ENCODE measurements at regions not wholly inside any gene's neighbourhood (a gene's known extent, or its start where the extent isn't known, plus 50 kb on each side); places are given as distances from the start of the nearest gene placed in this dataset.

DNA sequence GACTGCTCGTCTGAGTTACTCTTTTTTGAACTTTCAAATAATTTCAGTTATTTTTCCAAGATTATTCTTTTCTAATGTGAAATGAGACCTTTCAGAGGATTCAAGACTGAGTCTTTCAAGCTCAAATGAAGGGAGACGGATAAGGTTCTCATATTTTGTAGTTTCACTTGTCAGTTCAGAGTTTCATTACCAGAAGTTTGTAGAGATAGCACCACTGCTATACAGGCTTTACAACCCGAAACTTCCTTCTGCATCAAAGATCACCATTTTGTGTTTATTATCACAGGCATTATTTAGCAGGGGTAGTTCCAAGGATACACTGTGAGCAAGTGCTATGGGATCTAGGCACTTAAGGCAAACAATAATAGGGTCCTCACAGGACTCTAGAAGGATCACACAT, 74.7 kb upstream of the EPHA7 start:
- no peak for DNase-seq

DNA sequence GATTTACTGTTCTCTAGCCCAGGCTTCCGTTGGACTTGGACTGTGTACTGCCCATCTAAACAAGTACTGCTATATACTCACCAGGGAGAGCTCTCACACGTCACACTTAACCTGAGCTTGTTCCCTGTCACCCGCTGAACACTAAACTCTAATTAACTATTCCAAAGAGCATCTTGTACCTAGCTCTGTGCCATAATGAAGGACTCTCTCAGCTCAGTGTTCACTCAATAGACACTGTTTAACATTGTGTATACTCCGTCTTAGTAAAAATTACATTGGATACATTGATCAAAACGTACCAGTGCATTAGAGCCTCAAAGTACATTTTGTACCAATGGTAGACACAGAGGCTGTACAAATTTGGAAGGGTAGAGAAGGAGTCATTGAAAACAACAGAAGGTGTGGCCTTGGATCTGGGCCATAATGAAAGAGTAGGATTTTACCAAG, 55.4 kb upstream of the EPHA7 start:
- no peak for DNase-seq

DNA sequence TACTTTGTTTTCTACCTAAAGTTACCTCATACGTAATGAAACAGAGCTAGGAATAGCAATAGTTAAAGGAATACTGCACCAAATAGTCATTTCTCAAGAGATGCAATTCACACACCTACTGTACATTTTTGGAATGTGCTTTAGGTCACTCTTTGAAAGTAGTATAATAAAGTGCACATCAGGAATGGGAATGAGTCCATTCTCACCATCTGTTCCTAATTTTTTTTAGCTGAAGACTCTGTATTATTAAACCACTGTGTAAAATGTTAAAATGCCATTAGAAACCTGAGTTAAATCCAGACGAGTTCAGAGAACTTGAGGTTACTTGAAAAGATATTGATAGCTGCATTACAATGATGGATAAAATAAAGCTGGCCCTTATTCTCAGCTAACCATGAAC, 51.9 kb upstream of the EPHA7 start:
- DNase-seq: no peak

All from retina (tissue), 1 donor.